ENCODE measurements at regions not wholly inside any gene's neighbourhood (a gene's known extent, or its start where the extent isn't known, plus 50 kb on each side); places are given as distances from the start of the nearest gene placed in this dataset.

DNA sequence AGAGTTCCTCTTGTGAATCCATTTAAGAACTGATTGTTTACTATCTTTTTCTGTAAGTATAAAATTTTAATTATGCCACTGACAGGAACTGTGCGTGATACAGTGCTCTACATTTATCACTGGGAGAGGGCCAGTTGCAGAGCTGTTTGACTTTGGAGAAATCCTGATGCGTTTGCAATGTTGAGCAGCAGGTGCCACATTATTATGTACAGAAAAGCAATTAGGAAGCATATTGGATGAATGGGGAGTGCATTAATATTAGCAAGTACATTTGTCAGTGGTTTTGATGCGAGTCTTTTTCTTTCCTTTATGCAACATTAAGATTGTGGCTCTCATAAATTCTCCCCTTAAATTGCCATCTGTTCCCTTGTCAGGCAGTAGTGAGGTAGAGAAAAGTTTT lies 302.3 kb upstream of the FANCL start:
- no peak for TF ChIP-seq EZH2 (IDR thresholded peaks at IDR 0.05; ENCODE audit: borderline replicate concordance, insufficient read depth, low read length, poor library complexity, severe bottlenecking)
- TF ChIP-seq, protein P1, sequence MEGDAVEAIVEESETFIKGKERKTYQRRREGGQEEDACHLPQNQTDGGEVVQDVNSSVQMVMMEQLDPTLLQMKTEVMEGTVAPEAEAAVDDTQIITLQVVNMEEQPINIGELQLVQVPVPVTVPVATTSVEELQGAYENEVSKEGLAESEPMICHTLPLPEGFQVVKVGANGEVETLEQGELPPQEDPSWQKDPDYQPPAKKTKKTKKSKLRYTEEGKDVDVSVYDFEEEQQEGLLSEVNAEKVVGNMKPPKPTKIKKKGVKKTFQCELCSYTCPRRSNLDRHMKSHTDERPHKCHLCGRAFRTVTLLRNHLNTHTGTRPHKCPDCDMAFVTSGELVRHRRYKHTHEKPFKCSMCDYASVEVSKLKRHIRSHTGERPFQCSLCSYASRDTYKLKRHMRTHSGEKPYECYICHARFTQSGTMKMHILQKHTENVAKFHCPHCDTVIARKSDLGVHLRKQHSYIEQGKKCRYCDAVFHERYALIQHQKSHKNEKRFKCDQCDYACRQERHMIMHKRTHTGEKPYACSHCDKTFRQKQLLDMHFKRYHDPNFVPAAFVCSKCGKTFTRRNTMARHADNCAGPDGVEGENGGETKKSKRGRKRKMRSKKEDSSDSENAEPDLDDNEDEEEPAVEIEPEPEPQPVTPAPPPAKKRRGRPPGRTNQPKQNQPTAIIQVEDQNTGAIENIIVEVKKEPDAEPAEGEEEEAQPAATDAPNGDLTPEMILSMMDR (IDR thresholded peaks at IDR 0.05; ENCODE audit: poor library complexity, severe bottlenecking): no peak
- TF ChIP-seq EP300 (conservative IDR thresholded peaks at IDR 0.05; ENCODE audit: poor library complexity, severe bottlenecking): no peak
- TF ChIP-seq POLR2AphosphoS5 (IDR thresholded peaks at IDR 0.05): no peak
- no peak for TF ChIP-seq MXI1 (conservative IDR thresholded peaks at IDR 0.05; ENCODE audit: poor library complexity, severe bottlenecking)
- no peak for TF ChIP-seq TAF1 (IDR thresholded peaks at IDR 0.05; ENCODE audit: low read depth)
- no peak for TF ChIP-seq SMC3 (conservative IDR thresholded peaks at IDR 0.05; ENCODE audit: poor library complexity)
- TF ChIP-seq, protein P2, sequence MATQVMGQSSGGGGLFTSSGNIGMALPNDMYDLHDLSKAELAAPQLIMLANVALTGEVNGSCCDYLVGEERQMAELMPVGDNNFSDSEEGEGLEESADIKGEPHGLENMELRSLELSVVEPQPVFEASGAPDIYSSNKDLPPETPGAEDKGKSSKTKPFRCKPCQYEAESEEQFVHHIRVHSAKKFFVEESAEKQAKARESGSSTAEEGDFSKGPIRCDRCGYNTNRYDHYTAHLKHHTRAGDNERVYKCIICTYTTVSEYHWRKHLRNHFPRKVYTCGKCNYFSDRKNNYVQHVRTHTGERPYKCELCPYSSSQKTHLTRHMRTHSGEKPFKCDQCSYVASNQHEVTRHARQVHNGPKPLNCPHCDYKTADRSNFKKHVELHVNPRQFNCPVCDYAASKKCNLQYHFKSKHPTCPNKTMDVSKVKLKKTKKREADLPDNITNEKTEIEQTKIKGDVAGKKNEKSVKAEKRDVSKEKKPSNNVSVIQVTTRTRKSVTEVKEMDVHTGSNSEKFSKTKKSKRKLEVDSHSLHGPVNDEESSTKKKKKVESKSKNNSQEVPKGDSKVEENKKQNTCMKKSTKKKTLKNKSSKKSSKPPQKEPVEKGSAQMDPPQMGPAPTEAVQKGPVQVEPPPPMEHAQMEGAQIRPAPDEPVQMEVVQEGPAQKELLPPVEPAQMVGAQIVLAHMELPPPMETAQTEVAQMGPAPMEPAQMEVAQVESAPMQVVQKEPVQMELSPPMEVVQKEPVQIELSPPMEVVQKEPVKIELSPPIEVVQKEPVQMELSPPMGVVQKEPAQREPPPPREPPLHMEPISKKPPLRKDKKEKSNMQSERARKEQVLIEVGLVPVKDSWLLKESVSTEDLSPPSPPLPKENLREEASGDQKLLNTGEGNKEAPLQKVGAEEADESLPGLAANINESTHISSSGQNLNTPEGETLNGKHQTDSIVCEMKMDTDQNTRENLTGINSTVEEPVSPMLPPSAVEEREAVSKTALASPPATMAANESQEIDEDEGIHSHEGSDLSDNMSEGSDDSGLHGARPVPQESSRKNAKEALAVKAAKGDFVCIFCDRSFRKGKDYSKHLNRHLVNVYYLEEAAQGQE (IDR thresholded peaks at IDR 0.05; ENCODE audit: borderline replicate concordance): no peak
